ENCODE measurements at regions not wholly inside any gene's neighbourhood (a gene's known extent, or its start where the extent isn't known, plus 50 kb on each side); places are given as distances from the start of the nearest gene placed in this dataset.

GRCh38 chr6:134467620-134468019, 149.7 kb upstream of the SGK1 start:
- TF ChIP-seq EZH2 (IDR thresholded peaks at IDR 0.05; ENCODE audit: insufficient read depth, poor library complexity, severe bottlenecking) (no peak), EZH2phosphoT487 (IDR thresholded peaks at IDR 0.05; ENCODE audit: insufficient read depth, low read depth) (no peak)
